ENCODE measurements at regions not wholly inside any gene's neighbourhood (a gene's known extent, or its start where the extent isn't known, plus 50 kb on each side); places are given as distances from the start of the nearest gene placed in this dataset.
"Not testable (repeated sequence)": the region's sequence is repeated elsewhere in the genome, so short reads cannot be mapped to it uniquely, and the experiment has no call there.

DNA sequence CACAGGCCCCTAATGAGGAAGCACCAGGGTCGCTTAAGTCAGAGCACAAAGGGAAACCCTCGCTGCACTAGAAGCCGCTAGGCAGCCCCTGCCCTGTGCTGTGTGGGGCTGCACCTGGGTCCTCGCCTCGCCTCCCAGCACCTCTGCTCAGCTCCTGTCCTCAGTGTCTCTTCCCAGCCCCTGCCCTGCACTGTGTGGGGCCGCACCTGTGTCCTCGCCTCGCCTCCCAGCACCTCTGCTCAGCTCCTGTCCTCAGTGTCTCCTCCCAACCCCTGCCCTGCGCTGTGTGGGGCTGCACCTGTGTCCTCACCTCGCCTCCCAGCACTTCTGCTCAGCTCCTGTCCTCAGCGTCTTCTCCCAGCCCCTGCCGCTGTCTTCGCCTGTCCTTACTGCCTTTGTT lies 342.8 kb downstream of the EIPR1 start:
- no peak for DNase-seq

DNA sequence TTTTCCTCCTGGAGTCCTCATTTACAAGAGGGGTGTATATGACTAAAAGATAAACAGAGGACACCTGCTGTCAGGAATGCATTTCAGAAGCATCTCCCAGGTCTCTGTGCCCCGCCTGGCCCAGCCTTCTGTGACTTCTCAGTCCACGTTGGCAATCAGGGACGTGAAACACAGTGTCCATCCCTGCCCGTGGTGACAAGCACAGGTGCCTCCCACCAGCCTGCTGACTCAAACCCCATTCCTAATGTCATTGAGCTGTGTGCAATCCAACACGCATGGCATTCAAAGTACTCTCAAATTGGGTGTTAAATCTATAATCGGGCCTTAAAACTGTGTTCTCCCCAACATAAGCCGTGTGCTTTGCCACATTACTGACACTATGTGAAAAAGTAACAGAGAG lies 343.2 kb downstream of the EIPR1 start:
- DNase-seq = no peak

DNA sequence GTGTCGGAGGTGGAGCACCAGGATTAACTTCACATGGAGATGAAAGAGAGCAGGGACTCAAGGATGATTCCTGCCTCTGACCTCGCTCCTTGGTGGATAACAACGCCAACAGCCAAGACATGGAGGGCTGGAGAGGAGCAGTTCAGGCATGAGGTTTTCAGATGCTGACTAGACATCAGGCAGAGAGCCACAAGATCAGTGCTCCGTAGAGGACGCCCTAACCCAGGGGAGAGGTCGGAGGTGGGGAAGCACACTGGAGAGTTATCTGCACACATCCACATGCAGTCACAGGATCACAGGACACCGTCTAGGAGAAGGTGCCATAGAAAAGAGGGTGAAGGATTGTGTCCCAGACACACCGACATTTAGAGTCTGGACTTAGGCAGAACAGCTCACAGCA lies 344.3 kb downstream of the EIPR1 start:
- DNase-seq = no peak

DNA sequence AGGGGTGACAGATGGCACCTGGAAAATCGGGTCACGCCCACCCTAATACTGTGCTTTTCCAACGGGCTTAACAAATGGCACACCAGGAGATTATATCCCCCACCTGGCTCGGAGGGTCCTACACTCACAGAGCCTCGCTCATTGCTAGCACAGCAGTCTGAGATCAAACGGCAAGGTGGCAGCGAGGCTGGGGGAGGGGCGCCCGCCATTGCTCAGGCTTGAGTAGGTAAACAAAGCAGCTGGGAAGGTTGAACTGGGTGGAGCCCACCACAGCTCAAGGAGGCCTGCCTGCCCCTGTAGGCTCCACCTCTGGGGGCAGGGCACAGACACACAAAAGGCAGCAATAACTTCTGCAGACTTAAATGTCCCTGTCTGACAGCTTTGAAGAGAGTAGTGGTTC lies 346.8 kb downstream of the EIPR1 start:
- not testable (repeated sequence) for DNase-seq

DNA sequence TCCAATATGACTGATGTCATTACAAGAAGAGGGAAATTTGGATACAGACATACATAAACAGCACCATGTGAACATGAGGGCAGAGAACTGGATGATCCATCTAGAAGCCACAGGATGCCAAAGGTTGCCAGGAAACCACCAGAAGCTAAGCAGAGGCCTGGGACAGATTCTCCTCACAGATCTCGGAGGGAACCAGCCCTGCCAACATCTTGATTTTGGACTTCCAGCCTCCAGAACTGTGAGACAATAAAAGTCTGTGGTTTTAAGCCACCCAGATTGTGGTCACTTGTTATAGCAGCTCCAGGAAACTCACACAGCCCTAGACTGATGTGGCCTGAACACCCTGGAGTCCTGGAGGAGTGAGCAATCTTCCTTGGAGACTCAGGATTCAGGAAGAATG lies 351.6 kb downstream of the EIPR1 start:
- no peak for DNase-seq

DNA sequence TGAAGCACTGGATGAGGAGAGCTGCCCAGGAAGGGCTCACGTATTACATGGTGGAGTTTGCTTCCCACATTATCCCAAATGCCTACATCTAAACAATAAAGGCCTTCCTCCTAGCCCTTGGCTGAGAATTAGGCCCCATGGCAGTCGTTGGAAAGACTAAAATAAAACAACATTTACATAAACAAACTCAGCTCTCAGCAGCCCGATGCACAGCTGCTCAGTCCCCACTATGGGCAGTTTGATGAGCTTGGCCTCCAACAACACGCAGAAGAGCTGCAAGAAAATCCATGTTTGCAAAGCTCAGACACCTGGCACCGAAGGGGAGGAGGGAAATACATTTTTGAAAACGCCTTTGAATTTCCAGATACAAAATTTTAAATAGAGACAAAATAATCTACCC lies 352.4 kb downstream of the EIPR1 start:
- DNase-seq = no peak

DNA sequence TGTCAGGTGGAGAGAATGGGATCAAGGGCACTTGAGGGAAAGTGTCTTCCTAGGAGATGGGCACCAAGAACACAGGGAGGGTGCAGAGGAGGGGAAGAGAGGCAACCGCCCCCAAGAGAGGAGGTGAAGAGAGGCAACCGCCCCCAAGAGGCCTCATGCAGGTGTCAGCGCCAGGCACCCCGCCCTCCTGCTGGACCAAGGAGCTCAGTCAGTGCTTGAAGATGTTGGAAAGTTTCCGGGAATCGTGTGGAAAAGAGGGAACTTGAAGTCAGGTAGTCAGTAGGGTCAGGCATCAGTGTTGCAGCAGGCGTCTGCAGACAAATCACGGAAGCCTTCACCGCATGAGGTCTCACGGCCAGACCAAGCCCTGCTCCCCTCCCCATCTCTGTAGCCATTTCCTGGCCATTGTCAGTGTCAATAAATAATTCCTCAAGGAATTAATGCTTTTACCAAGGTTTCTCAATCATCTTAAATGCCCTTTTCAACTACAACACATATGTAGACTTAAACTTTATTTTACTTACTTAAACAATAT lies 353.1 kb downstream of the EIPR1 start:
- no peak for DNase-seq

DNA sequence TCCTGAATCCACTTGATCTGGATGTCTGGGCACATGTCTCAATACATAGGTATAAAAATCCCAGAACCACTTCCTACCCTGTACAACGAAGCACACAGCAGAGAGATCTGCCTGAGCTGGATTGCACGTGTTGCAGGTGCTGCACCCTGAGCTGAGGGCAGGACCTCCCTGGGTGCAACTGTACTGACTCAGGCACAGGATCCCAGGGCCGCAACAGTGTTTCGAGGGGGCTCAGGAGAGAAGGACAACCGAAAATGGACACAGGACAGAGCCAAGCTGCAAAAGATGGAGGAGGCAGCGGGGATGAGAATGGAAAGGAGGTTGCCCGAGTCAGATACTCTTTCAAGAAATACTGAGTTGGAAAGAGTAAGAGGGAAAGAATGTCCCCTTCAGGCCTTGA lies 354.1 kb downstream of the EIPR1 start:
- DNase-seq = no peak

DNA sequence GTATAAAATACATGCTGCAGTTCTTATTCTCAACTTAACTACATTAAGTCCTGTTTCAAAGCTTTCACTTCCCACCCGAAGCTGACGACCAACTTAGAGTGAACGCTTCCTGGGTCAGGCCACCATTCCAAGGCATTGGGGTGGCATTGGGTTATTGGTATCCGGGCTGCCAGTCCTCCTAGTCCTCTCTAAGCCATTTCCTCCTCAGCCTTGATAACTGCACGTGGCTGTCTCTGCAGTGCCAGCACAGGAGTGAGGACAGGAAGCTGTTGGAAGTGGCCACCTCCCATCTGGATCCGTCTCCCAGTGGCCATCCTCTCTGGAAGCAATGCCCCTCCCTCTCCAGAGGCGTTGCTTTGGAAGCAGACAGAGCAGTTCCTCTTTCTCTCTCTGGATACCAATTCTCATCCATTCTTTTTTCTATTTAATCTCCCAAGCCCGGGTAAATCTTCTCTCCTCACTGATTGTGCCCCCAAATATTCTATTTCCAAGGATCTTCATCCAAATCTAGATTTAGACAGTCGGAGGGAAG lies 354.7 kb downstream of the EIPR1 start:
- DNase-seq = no peak

DNA sequence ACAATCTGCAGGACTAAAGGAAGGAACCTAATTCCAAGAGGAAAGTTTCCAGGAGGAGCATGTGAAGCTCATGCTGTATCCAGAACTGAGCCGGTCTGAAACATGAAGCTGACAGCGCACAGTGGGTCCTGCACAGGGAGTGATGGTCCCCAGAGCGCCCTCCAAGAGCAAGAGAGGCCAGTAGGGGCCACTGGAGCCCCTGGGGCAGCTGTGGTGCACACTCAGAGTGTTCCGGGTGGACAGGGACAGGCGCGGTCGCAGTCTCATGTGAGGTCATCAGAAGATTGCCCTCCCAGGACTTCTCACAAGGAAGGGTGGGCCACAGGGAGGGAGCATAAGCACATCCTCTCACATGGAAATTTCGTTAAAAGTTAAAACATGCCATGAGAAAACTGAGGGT lies 355.9 kb downstream of the EIPR1 start:
- no peak for DNase-seq

DNA sequence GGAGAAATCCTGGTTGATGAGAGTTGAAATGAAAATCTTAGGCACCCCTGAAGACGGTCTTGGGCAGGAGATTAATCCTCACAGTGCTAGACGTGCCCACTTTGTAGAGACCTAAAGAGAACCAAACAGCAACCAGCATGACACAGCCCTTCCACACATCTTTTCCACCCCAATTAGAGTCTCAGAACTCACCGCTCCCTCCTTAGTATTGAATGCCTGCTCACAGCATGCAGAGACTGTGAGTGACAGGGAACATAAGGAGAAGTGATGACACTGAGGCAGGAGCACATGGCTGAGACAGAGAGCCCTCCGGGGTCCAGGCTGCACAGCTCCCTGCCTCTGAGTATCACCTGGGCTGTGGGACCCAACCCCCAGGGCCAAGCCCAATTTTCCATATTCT lies 367.6 kb downstream of the EIPR1 start:
- no peak for DNase-seq

DNA sequence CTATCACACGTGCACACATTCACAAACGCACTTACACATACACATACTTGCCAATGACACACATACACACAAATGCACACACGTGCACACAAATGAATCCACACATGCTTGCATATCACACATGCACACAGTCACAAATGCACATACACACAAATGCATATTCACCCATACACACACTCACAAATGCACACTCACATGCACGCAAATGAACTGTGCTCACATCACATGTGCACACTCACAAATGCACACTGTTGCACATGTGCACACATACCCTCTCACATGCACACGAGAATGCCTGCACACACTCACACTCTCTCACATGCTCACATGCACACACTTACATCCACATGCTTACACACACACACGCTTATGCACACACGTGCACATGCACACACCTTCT lies 368.1 kb downstream of the EIPR1 start:
- DNase-seq = no peak

DNA sequence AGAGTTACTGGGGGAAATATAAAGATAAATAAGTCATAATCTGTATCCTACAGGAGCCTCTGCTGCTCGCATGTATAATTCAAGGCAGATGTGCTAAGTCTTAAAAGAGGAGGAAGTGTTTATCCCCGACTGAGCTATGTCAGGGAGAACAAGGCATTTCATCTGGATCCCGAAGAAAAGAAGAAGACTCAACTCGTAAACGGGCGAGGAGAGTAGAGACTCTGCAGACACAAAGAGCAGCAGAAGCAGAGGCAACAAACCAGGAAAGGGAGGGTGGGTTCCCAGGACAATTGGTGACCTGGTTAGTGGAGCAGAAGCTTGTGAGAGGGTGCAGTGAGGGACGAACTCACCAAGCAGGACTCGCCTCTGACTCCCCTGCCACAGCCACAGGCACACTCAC lies 368.6 kb downstream of the EIPR1 start:
- no peak for DNase-seq

DNA sequence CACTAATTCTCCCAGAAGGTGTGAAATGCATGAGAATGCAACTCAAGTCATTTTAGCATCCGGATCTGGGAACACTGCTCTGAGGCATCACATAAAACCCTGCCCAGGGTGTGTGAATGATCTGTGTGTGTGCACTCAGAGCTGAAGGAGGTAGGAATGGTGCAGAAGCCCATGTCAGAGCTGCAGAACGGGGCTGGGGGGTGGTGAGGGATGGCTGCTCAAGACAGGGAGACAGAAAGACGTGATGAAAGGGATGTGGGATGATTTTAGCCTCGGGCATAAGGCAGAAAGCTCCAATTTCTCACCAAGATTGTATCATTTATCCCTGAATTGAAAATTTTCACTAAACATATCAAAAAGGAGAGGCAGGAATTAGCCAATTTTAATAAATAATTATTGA lies 369.1 kb downstream of the EIPR1 start:
- no peak for DNase-seq

DNA sequence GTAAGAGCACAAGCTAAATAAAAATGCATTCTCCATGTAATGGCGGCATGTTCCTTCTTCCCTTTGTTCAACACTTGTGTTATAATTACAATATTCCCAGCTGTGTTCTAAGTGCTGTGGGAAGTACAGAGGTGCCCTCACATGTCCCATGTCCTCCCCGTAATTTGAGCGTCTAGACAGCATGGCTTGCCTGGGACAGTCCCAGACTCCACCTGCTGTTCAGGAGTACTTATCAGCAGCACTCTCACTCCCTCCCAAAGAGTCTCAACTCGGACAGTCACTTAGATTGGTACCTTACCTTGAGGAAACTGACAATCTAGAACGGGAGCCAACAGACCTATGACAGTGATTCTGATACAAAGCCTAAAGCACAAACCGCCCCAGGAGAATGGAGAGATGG lies 370.5 kb downstream of the EIPR1 start:
- no peak for DNase-seq

DNA sequence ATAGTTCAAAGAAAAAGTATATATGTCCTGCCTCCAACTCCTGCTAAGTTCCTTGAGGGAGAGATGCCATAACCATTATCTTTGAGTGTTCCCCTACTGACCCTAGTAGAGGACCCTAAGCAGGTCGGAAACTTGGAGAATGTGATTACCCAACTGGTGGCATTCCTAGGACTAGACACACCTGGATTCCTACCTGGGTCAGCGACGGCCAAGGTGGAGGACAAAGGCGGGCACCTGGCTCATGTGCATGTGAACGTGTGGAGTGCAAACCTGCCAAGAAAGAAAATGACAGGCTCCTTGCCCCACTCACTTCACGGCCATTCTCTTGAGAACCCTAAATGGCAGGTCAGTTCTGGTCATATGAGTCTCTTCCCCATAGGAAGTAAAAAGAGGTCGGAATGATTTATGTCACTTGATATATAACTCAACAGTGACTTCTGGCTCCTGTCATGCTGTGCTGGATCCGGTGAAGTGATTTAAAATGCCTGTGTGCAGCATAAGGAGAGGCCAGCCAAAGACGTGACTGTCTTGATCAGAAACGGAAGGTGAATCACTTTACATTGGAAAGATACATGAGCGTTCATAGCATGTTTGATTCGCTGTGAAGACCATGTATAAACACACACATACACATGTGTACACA lies 371.6 kb downstream of the EIPR1 start:
- DNase-seq = no peak

DNA sequence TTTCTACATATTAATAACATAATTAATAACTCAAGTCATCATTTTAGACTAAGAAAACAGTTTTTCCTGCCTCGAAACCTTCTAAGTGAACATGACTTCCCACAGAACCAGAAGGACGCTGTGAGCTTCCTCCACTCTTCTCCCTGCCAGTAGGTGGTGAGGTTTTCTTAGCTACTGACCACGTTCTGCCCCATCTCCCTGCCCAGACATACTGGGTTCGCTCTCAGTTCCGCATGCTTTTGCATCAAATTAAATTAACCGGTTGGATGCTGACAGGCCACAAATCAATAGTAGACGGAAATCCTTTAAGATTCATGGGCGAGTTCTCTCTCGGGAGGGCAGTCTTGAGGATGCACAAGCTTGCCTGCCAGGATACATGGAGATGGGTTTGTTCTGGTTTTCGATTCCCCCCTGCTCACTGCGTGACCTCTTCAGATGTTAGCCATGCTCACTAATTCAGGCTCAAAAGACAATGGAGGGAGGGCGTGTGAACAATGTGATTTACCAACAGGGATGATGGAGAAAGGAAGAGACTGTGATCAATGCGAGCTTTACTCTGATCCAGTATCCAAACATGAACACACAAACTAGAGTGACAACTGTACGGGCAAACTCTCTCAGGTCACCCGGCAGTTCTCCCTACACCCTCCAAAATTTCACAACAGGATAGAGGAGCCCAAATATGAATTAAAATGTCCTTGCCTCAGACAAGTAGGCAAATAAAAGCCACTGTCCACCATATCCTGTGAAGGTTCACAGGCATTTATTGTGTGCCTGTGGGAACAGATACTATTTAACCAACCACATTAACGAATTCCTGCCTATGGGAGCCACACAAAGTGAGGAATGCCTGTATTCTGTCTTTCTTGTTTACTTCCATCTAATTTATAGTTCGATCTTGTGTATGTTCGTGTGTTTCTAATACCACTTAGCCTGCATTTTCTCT lies 375.7 kb downstream of the EIPR1 start:
- no peak for DNase-seq

DNA sequence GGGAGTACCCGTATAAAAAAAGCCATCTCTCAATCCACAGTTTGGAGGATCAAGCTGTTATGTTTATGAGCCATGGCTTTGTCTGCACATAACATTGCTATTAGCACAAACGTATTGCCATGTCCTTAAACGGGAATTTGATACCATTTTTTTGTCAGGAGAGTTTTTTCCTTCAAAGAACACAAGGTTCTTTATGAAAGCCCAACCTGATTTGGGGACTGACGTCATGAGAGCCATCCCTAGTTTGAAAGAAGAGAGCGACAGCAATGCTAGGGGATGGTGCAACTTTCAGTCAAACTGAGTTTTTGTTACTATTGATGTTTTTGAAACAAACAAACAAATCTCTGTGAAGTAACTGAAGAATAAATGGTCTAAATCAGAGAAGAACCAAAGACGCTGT lies 376.6 kb downstream of the EIPR1 start:
- no peak for DNase-seq

DNA sequence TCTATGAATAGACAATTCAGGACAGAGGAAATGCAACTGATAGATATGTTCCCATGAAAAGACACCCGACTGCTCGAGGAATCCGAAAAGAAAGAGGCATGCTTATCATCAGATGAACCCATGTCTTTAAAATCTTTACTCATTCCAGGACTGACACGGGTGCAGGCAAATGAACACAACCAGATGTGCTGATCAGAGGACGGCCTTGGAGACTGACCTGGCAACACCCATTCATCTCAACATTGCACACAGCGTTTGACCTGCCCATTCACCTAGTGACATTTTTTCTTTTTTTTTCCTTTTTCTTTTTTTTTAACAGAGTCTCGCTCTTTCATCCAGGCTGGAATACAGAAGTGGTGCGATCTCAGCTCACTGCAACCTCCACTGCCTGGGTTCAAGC lies 377.5 kb downstream of the EIPR1 start:
- DNase-seq = no peak

DNA sequence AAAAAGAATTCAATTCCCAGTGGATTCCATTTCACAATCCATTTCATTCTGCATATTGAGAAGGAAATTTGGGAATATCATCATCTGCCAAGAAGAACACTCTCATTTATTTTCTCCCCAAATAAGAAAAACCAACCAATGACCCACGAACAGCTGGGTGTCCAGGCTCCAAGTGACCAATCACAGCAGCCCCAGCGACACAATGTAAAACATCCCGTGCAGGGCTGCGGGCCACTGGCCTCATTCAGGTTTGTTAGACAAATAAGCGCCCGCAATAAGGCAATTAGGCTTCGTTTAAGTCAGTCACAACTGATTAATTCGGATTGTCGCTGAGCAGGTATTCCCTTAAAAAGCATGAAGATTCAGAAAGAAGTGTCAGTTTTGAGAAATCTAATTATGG lies 378.6 kb downstream of the EIPR1 start:
- DNase-seq = no peak

DNA sequence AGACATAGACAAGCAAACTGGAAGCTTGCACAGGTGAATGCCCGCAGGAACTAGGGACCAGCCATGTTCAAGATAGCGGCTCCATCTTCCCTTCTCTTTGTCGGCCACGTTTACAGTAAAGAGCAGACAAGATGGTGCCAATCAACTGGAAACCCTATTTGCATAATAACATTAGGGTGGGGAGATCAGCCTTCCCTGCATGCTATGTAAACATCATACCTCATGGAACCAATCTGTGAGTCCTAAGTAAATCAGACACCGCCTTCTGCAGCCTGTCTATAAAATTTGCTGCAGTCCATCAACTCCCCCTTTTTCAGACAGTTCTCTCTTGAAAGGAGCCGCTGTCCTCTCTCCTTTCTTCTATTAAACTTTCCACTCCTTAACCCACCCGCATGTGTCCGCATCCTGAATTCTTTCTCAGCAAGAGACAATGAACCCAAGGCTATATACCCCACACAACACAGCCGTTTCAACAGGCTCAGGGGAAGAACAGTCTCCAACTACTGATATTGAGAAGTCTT lies 384.4 kb downstream of the EIPR1 start:
- no peak for DNase-seq

DNA sequence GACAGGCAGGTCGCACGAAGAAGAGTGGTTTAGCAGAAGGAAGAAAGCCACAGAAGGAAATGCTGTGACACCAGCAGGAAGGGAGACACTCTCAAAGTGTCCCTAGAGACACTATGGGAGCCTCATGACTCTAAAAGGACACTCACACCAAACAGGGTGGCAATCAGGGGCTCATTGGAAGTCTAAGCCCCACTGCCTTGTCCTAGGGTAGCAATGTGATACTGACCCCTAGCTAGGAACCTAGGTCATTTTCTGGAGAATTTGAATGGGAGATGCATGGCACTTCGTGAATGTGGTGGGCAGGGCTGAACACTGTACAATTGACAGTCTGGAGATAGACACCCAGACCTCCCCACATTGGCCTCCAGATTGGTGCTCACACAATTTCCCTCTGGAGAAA lies 385.0 kb downstream of the EIPR1 start:
- DNase-seq = no peak

DNA sequence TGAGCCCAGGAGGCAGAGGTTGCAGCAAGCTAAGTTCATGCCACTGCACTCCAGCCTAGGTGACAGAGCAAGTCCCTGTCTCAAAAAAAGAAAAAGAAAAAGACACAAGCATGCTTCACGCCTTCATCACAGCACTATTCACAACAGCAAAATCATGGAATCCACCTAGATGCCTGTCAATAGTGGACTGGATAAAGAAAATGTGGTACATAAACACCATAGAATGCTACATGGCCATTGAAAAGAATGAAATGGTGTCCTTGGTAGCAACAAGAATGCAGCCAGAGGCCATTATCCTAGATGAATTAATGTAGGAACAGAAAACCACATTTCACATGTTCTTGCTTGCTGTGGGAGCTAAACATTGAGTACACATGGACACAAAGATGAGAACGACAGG lies 392.6 kb downstream of the EIPR1 start:
- no peak for DNase-seq

DNA sequence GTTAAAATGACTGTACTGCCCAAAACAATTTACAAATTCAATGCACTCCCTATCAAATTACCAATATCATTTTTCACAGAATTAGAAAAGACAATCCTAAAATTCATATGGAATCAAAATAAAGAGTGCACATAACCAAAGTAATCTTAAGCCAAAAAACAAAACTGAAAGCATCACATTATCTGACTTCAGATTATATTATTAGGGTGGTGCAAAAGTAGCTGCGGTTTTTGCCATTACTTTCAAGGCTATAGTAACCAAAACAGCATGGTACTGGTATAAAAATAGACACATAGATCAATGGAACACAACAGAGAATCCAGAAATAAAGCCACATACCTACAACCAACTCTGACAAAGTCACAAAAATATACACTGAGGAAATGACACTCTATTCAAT lies 396.6 kb downstream of the EIPR1 start:
- DNase-seq = no peak
